HepG2 (cell line): ENCODE measurements at regions not wholly inside any gene's neighbourhood (a gene's known extent, or its start where the extent isn't known, plus 50 kb on each side); places are given as distances from the start of the nearest gene placed in this dataset.

Source experiments
- CREM ChIP-seq, 2 experiments: sonication (generic) in 1 of 2; formaldehyde crosslinking in 1 of 2; IDR thresholded peaks; 2 replicates each; pipeline versions ENCODE4 v1.4.0 to v1.6.1; 2016 to 2020; ENCODE audit warnings: antibody characterized with exemption in 1 of 2, mild to moderate bottlenecking in 1 of 2, missing genetic modification reagents in 1 of 2
- SMARCC2 ChIP-seq: fragments of 450-650 bp; IDR thresholded peaks from 2 replicates; pipeline ENCODE4 v1.6.1; 2017; ENCODE audit warnings: antibody characterized with exemption, mild to moderate bottlenecking
- ZSCAN20 ChIP-seq: sonication (generic); formaldehyde crosslinking; IDR thresholded peaks from 2 replicates; pipeline ENCODE4 v1.4.0; 2020; ENCODE audit warnings: missing genetic modification reagents, mild to moderate bottlenecking, borderline replicate concordance
- TF ChIP-seq, protein P1 (sequence below): IDR thresholded peaks from 2 replicates; pipeline ENCODE4 v1.4.0; 2020; ENCODE audit warnings: mild to moderate bottlenecking, missing genetic modification reagents
- TF ChIP-seq, protein P2 (sequence below): sonication (generic); formaldehyde crosslinking; IDR thresholded peaks from 2 replicates; pipeline ENCODE4 v1.5.0; 2020; ENCODE audit warnings: missing genetic modification reagents
- TF ChIP-seq, protein P3 (sequence below): IDR thresholded peaks from 2 replicates; pipeline ENCODE4 v1.6.1; 2012; ENCODE audit warnings: inconsistent platforms
- TF ChIP-seq, protein P4 (sequence below), 2 experiments: sonication (generic) in 1 of 2; formaldehyde crosslinking in 1 of 2; IDR thresholded peaks; 2 replicates each; pipeline versions ENCODE4 v1.4.0 to v1.6.1; 2018 to 2020; ENCODE audit warnings: missing genetic modification reagents in 2 of 2, borderline replicate concordance in 1 of 2, low read depth in 1 of 2, mild to moderate bottlenecking in 1 of 2, missing biosample characterization in 1 of 2
- TF ChIP-seq, protein P5 (sequence below): sonication (generic); formaldehyde crosslinking; IDR thresholded peaks from 2 replicates; pipeline ENCODE4 v1.8.1; 2023; ENCODE audit warnings: mild to moderate bottlenecking, moderate library complexity, missing genetic modification reagents

DNA sequence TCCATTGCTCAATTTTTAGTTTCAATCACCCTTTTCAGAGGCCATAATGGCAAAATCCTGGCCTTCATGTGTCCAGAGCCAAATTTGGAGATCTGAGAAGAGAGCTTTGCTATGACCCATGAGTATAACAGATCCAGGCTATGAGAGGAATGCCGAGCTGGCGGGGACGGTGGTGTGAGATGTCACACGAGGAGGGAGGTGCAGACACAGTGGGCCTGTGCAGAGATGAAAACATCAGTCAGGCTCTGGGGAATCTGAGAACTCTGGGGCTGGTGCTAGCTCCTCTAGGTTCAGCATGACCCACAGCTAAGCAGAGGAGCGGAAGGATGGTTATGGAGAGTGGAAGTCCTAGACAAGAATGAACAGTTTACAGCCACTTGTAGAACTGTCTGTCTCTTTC, 398.3 kb upstream of the ATP10A start (continued):
- TF ChIP-seq, protein P1, sequence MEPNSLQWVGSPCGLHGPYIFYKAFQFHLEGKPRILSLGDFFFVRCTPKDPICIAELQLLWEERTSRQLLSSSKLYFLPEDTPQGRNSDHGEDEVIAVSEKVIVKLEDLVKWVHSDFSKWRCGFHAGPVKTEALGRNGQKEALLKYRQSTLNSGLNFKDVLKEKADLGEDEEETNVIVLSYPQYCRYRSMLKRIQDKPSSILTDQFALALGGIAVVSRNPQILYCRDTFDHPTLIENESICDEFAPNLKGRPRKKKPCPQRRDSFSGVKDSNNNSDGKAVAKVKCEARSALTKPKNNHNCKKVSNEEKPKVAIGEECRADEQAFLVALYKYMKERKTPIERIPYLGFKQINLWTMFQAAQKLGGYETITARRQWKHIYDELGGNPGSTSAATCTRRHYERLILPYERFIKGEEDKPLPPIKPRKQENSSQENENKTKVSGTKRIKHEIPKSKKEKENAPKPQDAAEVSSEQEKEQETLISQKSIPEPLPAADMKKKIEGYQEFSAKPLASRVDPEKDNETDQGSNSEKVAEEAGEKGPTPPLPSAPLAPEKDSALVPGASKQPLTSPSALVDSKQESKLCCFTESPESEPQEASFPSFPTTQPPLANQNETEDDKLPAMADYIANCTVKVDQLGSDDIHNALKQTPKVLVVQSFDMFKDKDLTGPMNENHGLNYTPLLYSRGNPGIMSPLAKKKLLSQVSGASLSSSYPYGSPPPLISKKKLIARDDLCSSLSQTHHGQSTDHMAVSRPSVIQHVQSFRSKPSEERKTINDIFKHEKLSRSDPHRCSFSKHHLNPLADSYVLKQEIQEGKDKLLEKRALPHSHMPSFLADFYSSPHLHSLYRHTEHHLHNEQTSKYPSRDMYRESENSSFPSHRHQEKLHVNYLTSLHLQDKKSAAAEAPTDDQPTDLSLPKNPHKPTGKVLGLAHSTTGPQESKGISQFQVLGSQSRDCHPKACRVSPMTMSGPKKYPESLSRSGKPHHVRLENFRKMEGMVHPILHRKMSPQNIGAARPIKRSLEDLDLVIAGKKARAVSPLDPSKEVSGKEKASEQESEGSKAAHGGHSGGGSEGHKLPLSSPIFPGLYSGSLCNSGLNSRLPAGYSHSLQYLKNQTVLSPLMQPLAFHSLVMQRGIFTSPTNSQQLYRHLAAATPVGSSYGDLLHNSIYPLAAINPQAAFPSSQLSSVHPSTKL (CRISPR knock-in tag): no peak
- no peak for TF ChIP-seq ZSCAN20
- TF ChIP-seq SMARCC2: no peak
- TF ChIP-seq, protein P2, sequence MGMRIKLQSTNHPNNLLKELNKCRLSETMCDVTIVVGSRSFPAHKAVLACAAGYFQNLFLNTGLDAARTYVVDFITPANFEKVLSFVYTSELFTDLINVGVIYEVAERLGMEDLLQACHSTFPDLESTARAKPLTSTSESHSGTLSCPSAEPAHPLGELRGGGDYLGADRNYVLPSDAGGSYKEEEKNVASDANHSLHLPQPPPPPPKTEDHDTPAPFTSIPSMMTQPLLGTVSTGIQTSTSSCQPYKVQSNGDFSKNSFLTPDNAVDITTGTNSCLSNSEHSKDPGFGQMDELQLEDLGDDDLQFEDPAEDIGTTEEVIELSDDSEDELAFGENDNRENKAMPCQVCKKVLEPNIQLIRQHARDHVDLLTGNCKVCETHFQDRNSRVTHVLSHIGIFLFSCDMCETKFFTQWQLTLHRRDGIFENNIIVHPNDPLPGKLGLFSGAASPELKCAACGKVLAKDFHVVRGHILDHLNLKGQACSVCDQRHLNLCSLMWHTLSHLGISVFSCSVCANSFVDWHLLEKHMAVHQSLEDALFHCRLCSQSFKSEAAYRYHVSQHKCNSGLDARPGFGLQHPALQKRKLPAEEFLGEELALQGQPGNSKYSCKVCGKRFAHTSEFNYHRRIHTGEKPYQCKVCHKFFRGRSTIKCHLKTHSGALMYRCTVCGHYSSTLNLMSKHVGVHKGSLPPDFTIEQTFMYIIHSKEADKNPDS (CRISPR knock-in tag): no peak
- TF ChIP-seq CREM (IDR thresholded peaks at IDR 0.05): no peak
- no peak for TF ChIP-seq CREM (CRISPR knock-in tag; IDR thresholded peaks at IDR 0.05)
- TF ChIP-seq, protein P3, sequence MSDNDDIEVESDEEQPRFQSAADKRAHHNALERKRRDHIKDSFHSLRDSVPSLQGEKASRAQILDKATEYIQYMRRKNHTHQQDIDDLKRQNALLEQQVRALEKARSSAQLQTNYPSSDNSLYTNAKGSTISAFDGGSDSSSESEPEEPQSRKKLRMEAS: no peak
- TF ChIP-seq, protein P4, sequence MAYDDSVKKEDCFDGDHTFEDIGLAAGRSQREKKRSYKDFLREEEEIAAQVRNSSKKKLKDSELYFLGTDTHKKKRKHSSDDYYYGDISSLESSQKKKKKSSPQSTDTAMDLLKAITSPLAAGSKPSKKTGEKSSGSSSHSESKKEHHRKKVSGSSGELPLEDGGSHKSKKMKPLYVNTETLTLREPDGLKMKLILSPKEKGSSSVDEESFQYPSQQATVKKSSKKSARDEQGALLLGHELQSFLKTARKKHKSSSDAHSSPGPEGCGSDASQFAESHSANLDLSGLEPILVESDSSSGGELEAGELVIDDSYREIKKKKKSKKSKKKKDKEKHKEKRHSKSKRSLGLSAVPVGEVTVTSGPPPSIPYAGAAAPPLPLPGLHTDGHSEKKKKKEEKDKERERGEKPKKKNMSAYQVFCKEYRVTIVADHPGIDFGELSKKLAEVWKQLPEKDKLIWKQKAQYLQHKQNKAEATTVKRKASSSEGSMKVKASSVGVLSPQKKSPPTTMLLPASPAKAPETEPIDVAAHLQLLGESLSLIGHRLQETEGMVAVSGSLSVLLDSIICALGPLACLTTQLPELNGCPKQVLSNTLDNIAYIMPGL (CRISPR knock-in tag; IDR thresholded peaks at IDR 0.05; ENCODE audit: borderline replicate concordance in 1 of 2, low read depth in 1 of 2): no peak
- TF ChIP-seq, protein P5, sequence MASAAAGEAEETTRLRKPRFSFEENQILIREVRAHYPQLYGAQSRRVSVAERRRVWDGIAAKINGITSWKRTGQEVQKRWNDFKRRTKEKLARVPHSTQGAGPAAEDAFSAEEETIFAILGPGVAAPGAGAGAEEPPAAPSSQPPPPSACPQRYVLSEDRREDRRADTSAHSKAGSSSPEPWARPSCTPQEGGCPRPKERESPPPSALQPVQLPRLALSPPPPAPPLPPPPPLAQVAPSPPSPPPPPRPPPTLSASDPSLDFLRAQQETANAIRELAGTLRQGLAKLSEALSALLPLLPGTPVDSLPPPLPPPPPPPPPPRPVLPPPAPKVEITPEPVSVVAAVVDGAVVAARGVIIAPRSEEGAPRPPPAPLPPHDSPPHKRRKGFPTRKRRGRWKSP (CRISPR knock-in tag): no peak
